ENCODE measurements at regions not wholly inside any gene's neighbourhood (a gene's known extent, or its start where the extent isn't known, plus 50 kb on each side); places are given as distances from the start of the nearest gene placed in this dataset.

GRCh38 chr5:24816206-24816605 lies 171.4 kb upstream of the CDH10 start:
- H3K9me3 Mint-ChIP-seq, result peaks cover 9% of the 10 kb centered on the region
- DNase-seq (ENCODE audit: low spot score in 2 of 2) (no peak), ATAC-seq (no peak)
- H3K4me1 Mint-ChIP-seq, result no peaks in the 10 kb centered on the region
- no peaks in the 10 kb centered on the region for H3K36me3 Mint-ChIP-seq
- no peak overlapping the region for H3K27ac Mint-ChIP-seq
- no peak overlapping the region for H3K4me3 Mint-ChIP-seq

GRCh38 chr5:24805230-24805629 lies 160.5 kb upstream of the CDH10 start:
- no peaks in the 10 kb centered on the region for H3K36me3 Mint-ChIP-seq
- ATAC-seq (no peak), DNase-seq (ENCODE audit: low spot score in 2 of 2) (no peak)
- H3K9me3 Mint-ChIP-seq, result peaks cover 14% of the 10 kb centered on the region
- H3K4me1 Mint-ChIP-seq, result no peaks in the 10 kb centered on the region
- H3K4me3 Mint-ChIP-seq, result no peak overlapping the region
- H3K27ac Mint-ChIP-seq, result no peak overlapping the region

GRCh38 chr5:24804221-24804681 lies 159.5 kb upstream of the CDH10 start:
- H3K36me3 Mint-ChIP-seq, result no peaks in the 10 kb centered on the region
- H3K4me3 Mint-ChIP-seq, result no peak overlapping the region
- no peaks in the 10 kb centered on the region for H3K4me1 Mint-ChIP-seq
- H3K9me3 Mint-ChIP-seq, result peaks cover 18% of the 10 kb centered on the region
- H3K27ac Mint-ChIP-seq, result no peak overlapping the region
- DNase-seq (ENCODE audit: low spot score in 2 of 2), result no peak
- ATAC-seq, result no peak

- Mint-ChIP-seq H3K36me3 (no peaks in the 10 kb centered on the region), H3K4me3 (no peak overlapping the region), H3K4me1 (no peaks in the 10 kb centered on the region), H3K9me3 (peaks cover 17% of the 10 kb centered on the region), H3K27ac (no peak overlapping the region)
- ATAC-seq (no peak), DNase-seq (ENCODE audit: low spot score in 2 of 2) (no peak)
Measured at GRCh38 chr5:24791326-24791725, 146.5 kb upstream of the CDH10 start.

- no peak for DNase-seq (ENCODE audit: low spot score in 2 of 2)
- no peak for ATAC-seq
- no peak overlapping the region for H3K27ac Mint-ChIP-seq
- H3K4me3 Mint-ChIP-seq, result no peak overlapping the region
- H3K9me3 Mint-ChIP-seq, result peaks cover 15% of the 10 kb centered on the region
- H3K4me1 Mint-ChIP-seq, result no peaks in the 10 kb centered on the region
- H3K36me3 Mint-ChIP-seq, result no peaks in the 10 kb centered on the region
Measured at GRCh38 chr5:24789611-24790351, 145.0 kb upstream of the CDH10 start.

GRCh38 chr5:24788829-24789514 lies 144.2 kb upstream of the CDH10 start:
- no peak for ATAC-seq
- H3K4me1 Mint-ChIP-seq, result no peaks in the 10 kb centered on the region
- H3K9me3 Mint-ChIP-seq, result peaks cover 16% of the 10 kb centered on the region
- H3K4me3 Mint-ChIP-seq, result no peak overlapping the region
- H3K27ac Mint-ChIP-seq, result no peak overlapping the region
- no peaks in the 10 kb centered on the region for H3K36me3 Mint-ChIP-seq
- no peak for DNase-seq (ENCODE audit: low spot score in 2 of 2)

GRCh38 chr5:24786108-24786507 lies 141.3 kb upstream of the CDH10 start:
- no peaks in the 10 kb centered on the region for H3K4me1 Mint-ChIP-seq
- H3K27ac Mint-ChIP-seq, result no peak overlapping the region
- H3K36me3 Mint-ChIP-seq, result no peaks in the 10 kb centered on the region
- H3K4me3 Mint-ChIP-seq, result no peak overlapping the region
- ATAC-seq, result no peak
- H3K9me3 Mint-ChIP-seq, result peaks cover 8% of the 10 kb centered on the region
- no peak for DNase-seq (ENCODE audit: low spot score in 2 of 2)

GRCh38 chr5:24783596-24783995 lies 138.8 kb upstream of the CDH10 start:
- Mint-ChIP-seq H3K4me3 (no peak overlapping the region), H3K9me3 (peaks cover 11% of the 10 kb centered on the region), H3K4me1 (no peaks in the 10 kb centered on the region), H3K27ac (no peak overlapping the region), H3K36me3 (no peaks in the 10 kb centered on the region)
- DNase-seq (ENCODE audit: low spot score in 2 of 2), result no peak
- ATAC-seq, result no peak

GRCh38 chr5:24777392-24777791 lies 132.6 kb upstream of the CDH10 start:
- DNase-seq (ENCODE audit: low spot score in 2 of 2), result no peak
- no peak for ATAC-seq
- no peaks in the 10 kb centered on the region for H3K36me3 Mint-ChIP-seq
- peaks cover 20% of the 10 kb centered on the region for H3K9me3 Mint-ChIP-seq
- no peaks in the 10 kb centered on the region for H3K4me1 Mint-ChIP-seq
- no peak overlapping the region for H3K4me3 Mint-ChIP-seq
- H3K27ac Mint-ChIP-seq, result no peak overlapping the region

GRCh38 chr5:24773261-24773660 lies 128.5 kb upstream of the CDH10 start:
- no peak for DNase-seq (ENCODE audit: low spot score in 2 of 2)
- Mint-ChIP-seq H3K4me3 (no peak overlapping the region), H3K9me3 (peaks cover 24% of the 10 kb centered on the region), H3K36me3 (no peaks in the 10 kb centered on the region), H3K27ac (no peak overlapping the region), H3K4me1 (no peaks in the 10 kb centered on the region)
- no peak for ATAC-seq

- Mint-ChIP-seq H3K27ac (no peak overlapping the region), H3K9me3 (peaks cover 12% of the 10 kb centered on the region), H3K4me3 (no peak overlapping the region), H3K4me1 (no peaks in the 10 kb centered on the region), H3K36me3 (no peaks in the 10 kb centered on the region)
- ATAC-seq, result no peak
- DNase-seq (ENCODE audit: low spot score in 2 of 2), result no peak
Measured at GRCh38 chr5:24767086-24767485, 122.3 kb upstream of the CDH10 start.

- Mint-ChIP-seq H3K27ac (no peak overlapping the region), H3K36me3 (no peaks in the 10 kb centered on the region), H3K4me3 (no peak overlapping the region), H3K9me3 (peaks cover 15% of the 10 kb centered on the region), H3K4me1 (no peaks in the 10 kb centered on the region)
- ATAC-seq, result no peak
- DNase-seq (ENCODE audit: low spot score in 2 of 2), result no peak
Measured at GRCh38 chr5:24765219-24765618, 120.4 kb upstream of the CDH10 start.

- no peak for DNase-seq (ENCODE audit: low spot score in 2 of 2)
- H3K9me3 Mint-ChIP-seq, result peaks cover 16% of the 10 kb centered on the region
- ATAC-seq, result no peak
- H3K27ac Mint-ChIP-seq, result no peak overlapping the region
- no peaks in the 10 kb centered on the region for H3K36me3 Mint-ChIP-seq
- no peak overlapping the region for H3K4me3 Mint-ChIP-seq
- H3K4me1 Mint-ChIP-seq, result no peaks in the 10 kb centered on the region
Measured at GRCh38 chr5:24750355-24750754, 105.6 kb upstream of the CDH10 start.

GRCh38 chr5:24749701-24750100 lies 104.9 kb upstream of the CDH10 start:
- no peak for DNase-seq (ENCODE audit: low spot score in 2 of 2)
- Mint-ChIP-seq H3K4me1 (no peaks in the 10 kb centered on the region), H3K9me3 (peaks cover 16% of the 10 kb centered on the region), H3K4me3 (no peak overlapping the region), H3K27ac (no peak overlapping the region), H3K36me3 (no peaks in the 10 kb centered on the region)
- ATAC-seq, result no peak

GRCh38 chr5:24747327-24747726 lies 102.5 kb upstream of the CDH10 start:
- Mint-ChIP-seq H3K9me3 (peaks cover 12% of the 10 kb centered on the region), H3K27ac (no peak overlapping the region), H3K4me1 (no peaks in the 10 kb centered on the region), H3K36me3 (no peaks in the 10 kb centered on the region), H3K4me3 (no peak overlapping the region)
- DNase-seq (ENCODE audit: low spot score in 2 of 2), result no peak
- no peak for ATAC-seq

- no peak overlapping the region for H3K27ac Mint-ChIP-seq
- no peak for DNase-seq (ENCODE audit: low spot score in 2 of 2)
- H3K9me3 Mint-ChIP-seq, result peaks cover 19% of the 10 kb centered on the region
- H3K36me3 Mint-ChIP-seq, result no peaks in the 10 kb centered on the region
- no peak for ATAC-seq
- no peak overlapping the region for H3K4me3 Mint-ChIP-seq
- no peaks in the 10 kb centered on the region for H3K4me1 Mint-ChIP-seq
Measured at GRCh38 chr5:24742334-24742733, 97.6 kb upstream of the CDH10 start.

All from stimulated activated effector memory CD8-positive, alpha-beta T cell treated with anti-CD3 and anti-CD28 coated beads, Interleukin-12 subunit alpha, Interleukin-12 subunit beta, amount 100 ng/mL, for 72 hours (primary cell).